HCT116 (cell line): ENCODE measurements at regions not wholly inside any gene's neighbourhood (a gene's known extent, or its start where the extent isn't known, plus 50 kb on each side); places are given as distances from the start of the nearest gene placed in this dataset.

Source experiments
- ATAC-seq: fragments of 200-7000 bp; cut with Tn5 transposase; 2 replicates; pipeline ENCODE4 v1.9.1; 2020; ENCODE audit warnings: mild to moderate bottlenecking, moderate library complexity
- BruUV-seq: library from RNA; stranded (reverse); fragments of 400-500 nt; replicated peaks from 2 replicates; lab custom pipeline; 2021; lab: Mats Ljungman, UMichigan
- CTCF ChIA-PET: fragments of 300-600 bp; sonication (Branson Sonifier 250); formaldehyde crosslinking; loops from one replicate; lab custom pipeline; 2021; ENCODE audit warnings: antibody characterized with exemption; lab: Charles Lee
- POLR2A ChIA-PET: fragments of 300-600, 350-600 bp; sonication (Branson Sonifier 250); formaldehyde crosslinking; loops from one replicate; lab custom pipeline; 2021; ENCODE audit warnings: antibody characterized with exemption; lab: Charles Lee
- RAD21 ChIA-PET, 2 experiments: fragments of 300-600 bp; sonication (Branson Sonifier 250); formaldehyde crosslinking; loops; one replicate each; lab custom pipeline; 2023; ENCODE audit warnings: low total read pairs in 2 of 2; ENCODE audit not compliant: uncharacterized antibody in 2 of 2, unreplicated experiment in 2 of 2, low non-redundant PET in 1 of 2; lab: Charles Lee
- DNase-seq: peaks from one replicate; pipeline ENCODE4 v3.0.0-alpha.2; 2010; ENCODE audit warnings: low read depth, low spot score
- H2AFZ ChIP-seq: fragments of 200-600 bp; shearing (Covaris generic), sonication (generic); 2 replicates; pipeline ENCODE4 v1.6.1; 2017; ENCODE audit warnings: low read depth, mixed run types, mixed read lengths, antibody characterized with exemption, low read length; ENCODE audit not compliant: poor library complexity, severe bottlenecking
- H3K27ac ChIP-seq: 2 replicates; pipeline ENCODE4 v1.5.1; 2012; ENCODE audit warnings: low read depth, low read length
- H3K27me3 ChIP-seq: fragments of 200-600 bp; sonication (generic); 2 replicates; pipeline ENCODE4 v1.6.1; 2016; ENCODE audit warnings: mixed run types, low read length, mixed read lengths; ENCODE audit not compliant: insufficient read depth
- H3K36me3 ChIP-seq, 2 experiments: fragments of 200-500 bp in 1 of 2; fragments of 200-600 bp in 1 of 2; sonication (Bioruptor generic) in 1 of 2; sonication (generic) in 1 of 2; 2 replicates each; pipeline versions ENCODE4 v1.5.1 to v1.6.1; 2014 to 2016; ENCODE audit warnings: low read length in 2 of 2, inconsistent platforms in 1 of 2, mixed read lengths in 1 of 2, mixed run types in 1 of 2; ENCODE audit not compliant: insufficient read depth in 2 of 2, control insufficient read depth in 1 of 2
- H3K4me1 ChIP-seq, 2 experiments: fragments of 200-600 bp in 1 of 2; sonication (generic) in 1 of 2; 2 replicates each; pipeline versions ENCODE4 v1.5.1 to v1.6.1; 2012 to 2017; ENCODE audit warnings: low read length in 2 of 2, inconsistent platforms in 1 of 2, mild to moderate bottlenecking in 1 of 2, mixed read lengths in 1 of 2, mixed run types in 1 of 2, moderate library complexity in 1 of 2; ENCODE audit not compliant: insufficient read depth in 2 of 2, control insufficient read depth in 1 of 2
- H3K4me2 ChIP-seq: fragments of 200-600 bp; sonication (generic); 2 replicates; pipeline ENCODE4 v1.6.1; 2017; ENCODE audit warnings: mixed run types, low read length, mixed read lengths
- H3K4me3 ChIP-seq, 2 experiments: fragments of 200-600 bp in 1 of 2; sonication (generic) in 1 of 2; replicated peaks in 1 of 2; 2 replicates each; pipeline ENCODE4 v1.5.1; 2011 to 2016; ENCODE audit warnings: low read length in 2 of 2, control low read depth in 1 of 2, low read depth in 1 of 2, mild to moderate bottlenecking in 1 of 2, mixed read lengths in 1 of 2, mixed run types in 1 of 2
- H3K79me2 ChIP-seq: fragments of 200-600 bp; sonication (generic); 2 replicates; pipeline ENCODE4 v1.6.1; 2017; ENCODE audit warnings: mild to moderate bottlenecking, mixed run types, low read length, moderate library complexity, mixed read lengths; ENCODE audit not compliant: insufficient read depth
- H3K9ac ChIP-seq: fragments of 200-600 bp; sonication (generic); 2 replicates; pipeline ENCODE4 v1.6.1; 2016; ENCODE audit warnings: low read length, mixed read lengths
- H3K9me2 ChIP-seq: fragments of 200-600 bp; sonication (generic), shearing (Covaris generic); 2 replicates; pipeline ENCODE4 v1.6.1; 2017; ENCODE audit warnings: mixed run types, mild to moderate bottlenecking, moderate library complexity; ENCODE audit not compliant: insufficient read depth
- H3K9me3 ChIP-seq, 2 experiments: fragments of 200-500 bp in 1 of 2; fragments of 200-600 bp in 1 of 2; sonication (Bioruptor generic) in 1 of 2; sonication (generic) in 1 of 2; 2 replicates each; pipeline ENCODE4 v1.6.1; 2014 to 2017; ENCODE audit warnings: low read length in 2 of 2, mixed read lengths in 2 of 2, inconsistent platforms in 1 of 2, low read depth in 1 of 2, mild to moderate bottlenecking in 1 of 2, mixed run types in 1 of 2, moderate library complexity in 1 of 2; ENCODE audit not compliant: control insufficient read depth in 1 of 2, insufficient read depth in 1 of 2
- H4K20me1 ChIP-seq: fragments of 200-600 bp; sonication (generic), shearing (Covaris generic); 2 replicates; pipeline ENCODE4 v1.6.1; 2017; ENCODE audit warnings: mixed run types, mild to moderate bottlenecking, moderate library complexity; ENCODE audit not compliant: insufficient read depth
- ATF3 ChIP-seq: IDR thresholded peaks from 2 replicates; pipeline ENCODE4 v1.6.1; 2012
- CBX3 ChIP-seq: IDR thresholded peaks from 2 replicates; pipeline ENCODE4 v1.6.1; 2012; ENCODE audit warnings: low read depth
- ELF1 ChIP-seq: IDR thresholded peaks from 2 replicates; pipeline ENCODE4 v1.6.1; 2012; ENCODE audit warnings: low read depth, borderline replicate concordance
- EZH2 ChIP-seq: fragments of 200-600 bp; sonication (generic); IDR thresholded peaks from 2 replicates; pipeline ENCODE4 v1.6.1; 2017; ENCODE audit warnings: antibody characterized with exemption, mixed run types
- JUND ChIP-seq: IDR thresholded peaks from 2 replicates; pipeline ENCODE4 v1.6.1; 2012
- MAX ChIP-seq: IDR thresholded peaks from 2 replicates; pipeline ENCODE4 v1.6.1; 2012
- POLR2AphosphoS5 ChIP-seq: IDR thresholded peaks from 2 replicates; pipeline ENCODE4 v1.6.1; 2011; ENCODE audit warnings: mild to moderate bottlenecking, low read depth, low read length, moderate library complexity
- RAD21 ChIP-seq: IDR thresholded peaks from 2 replicates; pipeline ENCODE4 v1.6.1; 2012; ENCODE audit warnings: low read depth, mild to moderate bottlenecking
- REST ChIP-seq: IDR thresholded peaks from 2 replicates; pipeline ENCODE4 v1.6.1; 2012; ENCODE audit warnings: low read depth
- SIN3A ChIP-seq: IDR thresholded peaks from 2 replicates; pipeline ENCODE4 v1.6.1; 2012; ENCODE audit warnings: low read depth
- TCF7L2 ChIP-seq: IDR thresholded peaks from 2 replicates; pipeline ENCODE4 v1.7.0; 2011; ENCODE audit warnings: borderline replicate concordance, inconsistent platforms; ENCODE audit not compliant: insufficient read depth, insufficient read length; ENCODE audit errors: extremely low read depth
- YY1 ChIP-seq: IDR thresholded peaks from 2 replicates; pipeline ENCODE4 v1.6.1; 2011; ENCODE audit warnings: low read length, low read depth, moderate library complexity, mild to moderate bottlenecking; ENCODE audit not compliant: insufficient replicate concordance; ENCODE audit errors: extremely low read depth
- ZNF274 ChIP-seq: fragments of 200-500 bp; sonication (Bioruptor generic); IDR thresholded peaks from 2 replicates; pipeline ENCODE4 v1.6.1; 2014; ENCODE audit warnings: mild to moderate bottlenecking, low read depth, low read length, inconsistent platforms
- intact Hi-C: fragments of 100-400 bp; cut with micrococcal nuclease; formaldehyde crosslinking; loops from 2 replicates; pipeline ENCODE4 v1.10.0; 2022
- TF ChIP-seq, protein P1 (sequence below): IDR thresholded peaks from 2 replicates; pipeline ENCODE4 v1.6.1; 2011; ENCODE audit warnings: mild to moderate bottlenecking, low read length, moderate library complexity; ENCODE audit not compliant: insufficient replicate concordance; ENCODE audit errors: extremely low read depth

- RAD21 ChIA-PET: no interaction called here
- no peaks in the 10 kb centered on the region for H3K9me2 ChIP-seq
- no peaks in the 10 kb centered on the region for H3K9me3 ChIP-seq
- H3K79me2 ChIP-seq: no peaks in the 10 kb centered on the region
- no peak overlapping the region for H3K4me3 ChIP-seq
- no peaks in the 10 kb centered on the region for H4K20me1 ChIP-seq
- intact Hi-C loops: no loop called here
- no peak overlapping the region for H3K27ac ChIP-seq
- no peak overlapping the region for H3K4me2 ChIP-seq
- BruUV-seq: no TSS peak
- POLR2A ChIA-PET: no interaction called here
- ATAC-seq: no peak
- H3K4me1 ChIP-seq: no peaks in the 10 kb centered on the region
- H3K36me3 ChIP-seq: no peaks in the 10 kb centered on the region
- no peaks in the 10 kb centered on the region for H3K27me3 ChIP-seq
- no peak for TF ChIP-seq ZNF274
- TF ChIP-seq ATF3: no peak
- TF ChIP-seq, protein P1, sequence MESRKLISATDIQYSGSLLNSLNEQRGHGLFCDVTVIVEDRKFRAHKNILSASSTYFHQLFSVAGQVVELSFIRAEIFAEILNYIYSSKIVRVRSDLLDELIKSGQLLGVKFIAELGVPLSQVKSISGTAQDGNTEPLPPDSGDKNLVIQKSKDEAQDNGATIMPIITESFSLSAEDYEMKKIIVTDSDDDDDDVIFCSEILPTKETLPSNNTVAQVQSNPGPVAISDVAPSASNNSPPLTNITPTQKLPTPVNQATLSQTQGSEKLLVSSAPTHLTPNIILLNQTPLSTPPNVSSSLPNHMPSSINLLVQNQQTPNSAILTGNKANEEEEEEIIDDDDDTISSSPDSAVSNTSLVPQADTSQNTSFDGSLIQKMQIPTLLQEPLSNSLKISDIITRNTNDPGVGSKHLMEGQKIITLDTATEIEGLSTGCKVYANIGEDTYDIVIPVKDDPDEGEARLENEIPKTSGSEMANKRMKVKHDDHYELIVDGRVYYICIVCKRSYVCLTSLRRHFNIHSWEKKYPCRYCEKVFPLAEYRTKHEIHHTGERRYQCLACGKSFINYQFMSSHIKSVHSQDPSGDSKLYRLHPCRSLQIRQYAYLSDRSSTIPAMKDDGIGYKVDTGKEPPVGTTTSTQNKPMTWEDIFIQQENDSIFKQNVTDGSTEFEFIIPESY: no peak
- no peak for TF ChIP-seq MAX
- no peak for TF ChIP-seq REST
- TF ChIP-seq CBX3: no peak
- no peak for TF ChIP-seq TCF7L2
- no peak for TF ChIP-seq EZH2
- no peak for TF ChIP-seq RAD21
- TF ChIP-seq ELF1: no peak
- no peak for TF ChIP-seq POLR2AphosphoS5
- TF ChIP-seq JUND: no peak
- no peak for TF ChIP-seq SIN3A
- no peak for TF ChIP-seq YY1
- TF ChIP-seq, all 23 proteins: peak for 0
- no peak overlapping the region for H3K9ac ChIP-seq
- CTCF ChIA-PET: no interaction called here
- no peak for DNase-seq
- H2AFZ ChIP-seq: no peak overlapping the region
Measured at GRCh38 chr10:65496541-65496940, 1429.3 kb upstream of the LRRTM3 start.
